GM12878 (cell line): ENCODE measurements at regions not wholly inside any gene's neighbourhood (a gene's known extent, or its start where the extent isn't known, plus 50 kb on each side); places are given as distances from the start of the nearest gene placed in this dataset.

Source experiments
- ATAC-seq: fragments of 200-7000 bp; cut with Tn5 transposase; 3 replicates; pipeline ENCODE4 v1.9.1; 2020; ENCODE audit warnings: mild to moderate bottlenecking, moderate library complexity
- BruUV-seq: library from RNA; stranded (reverse); fragments of 400-500 nt; replicated peaks from 2 replicates; lab custom pipeline; 2021; lab: Mats Ljungman, UMichigan
- CTCF ChIA-PET: fragments of 300-600 bp; sonication (Branson Sonifier 250); formaldehyde crosslinking; extraction: SDS; loops from one replicate; lab custom pipeline; 2021; ENCODE audit warnings: inconsistent platforms; lab: Yijun Ruan, JAX
- POLR2A ChIA-PET: fragments of 350-600 bp; formaldehyde crosslinking; extraction: SDS; loops from one replicate; lab custom pipeline; 2021; ENCODE audit warnings: inconsistent platforms; lab: Charles Lee
- RAD21 ChIA-PET: fragments of 300-600 bp; sonication (Branson Sonifier 250); formaldehyde crosslinking; loops from one replicate; lab custom pipeline; 2023; ENCODE audit warnings: antibody characterized with exemption; ENCODE audit not compliant: unreplicated experiment; lab: Charles Lee
- SMC1A ChIA-PET: fragments of 300-600 bp; sonication (Branson Sonifier 250); formaldehyde crosslinking; loops from one replicate; lab custom pipeline; 2023; ENCODE audit not compliant: unreplicated experiment, uncharacterized antibody; lab: Charles Lee
- DNase-seq: peaks from one replicate; pipeline ENCODE4 v3.0.0-alpha.2; 2011; ENCODE audit warnings: low read depth, low spot score
- FAIRE-seq: peaks from 3 replicates; lab custom pipeline; 2011; peaks lifted over from hg19 to GRCh38; lab: Jason Lieb, UNC
- H2AFZ ChIP-seq: 2 replicates; pipeline ENCODE4 v1.6.0; 2011; ENCODE audit warnings: low read depth, low read length, control low read depth; ENCODE audit not compliant: control insufficient read depth
- H3K27ac ChIP-seq: 2 replicates; pipeline ENCODE4 v1.5.1; 2011; ENCODE audit warnings: control low read depth; ENCODE audit not compliant: control insufficient read depth, insufficient read depth
- H3K27me3 ChIP-seq, 2 experiments: replicated peaks in 1 of 2; 2 replicates each; pipeline versions ENCODE4 v1.6.0 to v1.6.1; 2011; ENCODE audit warnings: low read length in 1 of 2; ENCODE audit not compliant: control insufficient read depth in 2 of 2, insufficient read depth in 2 of 2
- H3K36me3 ChIP-seq, 2 experiments: 2 replicates each; pipeline ENCODE4 v1.5.1; 2011; ENCODE audit warnings: low read length in 1 of 2; ENCODE audit not compliant: control insufficient read depth in 2 of 2, insufficient read depth in 2 of 2
- H3K4me1 ChIP-seq: 2 replicates; pipeline ENCODE4 v1.6.1; 2011; ENCODE audit warnings: mild to moderate bottlenecking, low read length, moderate library complexity, mixed read lengths; ENCODE audit not compliant: control insufficient read depth, insufficient read depth
- H3K4me2 ChIP-seq: 2 replicates; pipeline ENCODE4 v1.6.0; 2011; ENCODE audit warnings: control low read depth; ENCODE audit not compliant: control insufficient read depth, insufficient read depth
- H3K4me3 ChIP-seq: fragments of 200-600 bp; sonication (generic); 2 replicates; pipeline ENCODE4 v1.5.1; 2016
- H3K79me2 ChIP-seq: 2 replicates; pipeline ENCODE4 v1.6.0; 2011; ENCODE audit warnings: low read length; ENCODE audit not compliant: control insufficient read depth, insufficient read depth
- H3K9ac ChIP-seq: 2 replicates; pipeline ENCODE4 v1.8.0; 2011; ENCODE audit warnings: low read length, control low read depth, mixed read lengths; ENCODE audit not compliant: control insufficient read depth, insufficient read depth
- H3K9me3 ChIP-seq: replicated peaks from 3 replicates; pipeline ENCODE4 v1.5.1; 2011; ENCODE audit warnings: mild to moderate bottlenecking, low read length; ENCODE audit not compliant: control insufficient read depth, insufficient read depth
- H4K20me1 ChIP-seq: 2 replicates; pipeline ENCODE4 v1.6.0; 2011; ENCODE audit not compliant: control insufficient read depth, insufficient read depth
- CHD1 ChIP-seq: IDR thresholded peaks from 2 replicates; pipeline ENCODE4 v1.6.1; 2012; ENCODE audit warnings: low read depth, low read length, improper control_type of control experiment
- CHD2 ChIP-seq: IDR thresholded peaks from 2 replicates; pipeline ENCODE4 v1.6.1; 2011; ENCODE audit warnings: low read depth, low read length, improper control_type of control experiment, borderline replicate concordance
- NR2C2 ChIP-seq: IDR thresholded peaks from 2 replicates; pipeline ENCODE4 v1.6.1; 2011; ENCODE audit warnings: borderline replicate concordance, low read depth; ENCODE audit not compliant: control insufficient read depth, insufficient read length
- PRDM15 ChIP-seq: fragments of 450-650 bp; formaldehyde crosslinking; IDR thresholded peaks from 2 replicates; pipeline ENCODE4 v1.4.0; 2020; ENCODE audit warnings: mild to moderate bottlenecking, moderate library complexity
- SMC3 ChIP-seq: IDR thresholded peaks from 2 replicates; pipeline ENCODE4 v1.6.1; 2011; ENCODE audit warnings: low read length, improper control_type of control experiment, borderline replicate concordance
- ZBTB40 ChIP-seq: fragments of 450-650 bp; IDR thresholded peaks from 2 replicates; pipeline ENCODE4 v1.6.1; 2016; ENCODE audit warnings: mild to moderate bottlenecking, moderate library complexity, borderline replicate concordance
- ZNF24 ChIP-seq: fragments of 450-650 bp; IDR thresholded peaks from 2 replicates; pipeline ENCODE4 v1.6.1; 2017; ENCODE audit warnings: antibody characterized with exemption, mild to moderate bottlenecking
- ZNF622 ChIP-seq: fragments of 450-650 bp; IDR thresholded peaks from 2 replicates; pipeline ENCODE4 v1.6.1; 2017; ENCODE audit warnings: mild to moderate bottlenecking, inconsistent platforms
- WGBS: methylation state at CpG from one replicate; pipeline ENCODE4 v1.1.6; 2016; ENCODE audit warnings: low lambda C conversion rate; ENCODE audit not compliant: insufficient replicate concordance, insufficient coverage; ENCODE audit errors: missing lambda C conversion rate; 5-methylcytosine and 5-hydroxymethylcytosine counted together
- in situ Hi-C: fragments of 300-500 bp; cut with MboI; formaldehyde crosslinking; loops from 9 replicates; pipeline ENCODE4 v1.14.3; 2018; ENCODE audit warnings: mixed read lengths
- intact Hi-C: fragments of 100-400 bp; cut with micrococcal nuclease; formaldehyde crosslinking; loops from one replicate; pipeline ENCODE4 v1.14.2; 2022; ENCODE audit not compliant: unreplicated experiment

GRCh38 chr5:113778147-113778546 lies 264.7 kb downstream of the YTHDC2 start:
- H2AFZ ChIP-seq = no peak overlapping the region

More at GRCh38 chr5:113778147-113778546, 264.7 kb downstream of the YTHDC2 start:
- TF ChIP-seq CHD2 (no peak), ZNF622 (no peak), PRDM15 (no peak), ZNF24 (no peak), CHD1 (no peak), SMC3 (no peak), NR2C2 (no peak), ZBTB40 (no peak)
- ChIA-PET POLR2A (no interaction called here), SMC1A (no interaction called here), RAD21 (no interaction called here), CTCF (no interaction called here)
- no peaks in the 10 kb centered on the region for H3K36me3 ChIP-seq
- no peak overlapping the region for H3K9ac ChIP-seq
- H4K20me1 ChIP-seq = no peaks in the 10 kb centered on the region
- in situ Hi-C loops = no loop called here
- no peaks in the 10 kb centered on the region for H3K79me2 ChIP-seq
- H3K27me3 ChIP-seq = no peaks in the 10 kb centered on the region
- no TSS peak for BruUV-seq
- H3K9me3 ChIP-seq = no peaks in the 10 kb centered on the region
- WGBS = 9% methylated on average over 4 of the region's 4 CpGs
- H3K4me3 ChIP-seq = no peak overlapping the region
- intact Hi-C loops = no loop called here
- no peak for FAIRE-seq
- DNase-seq = no peak
- H3K4me2 ChIP-seq = no peak overlapping the region
- no peaks in the 10 kb centered on the region for H3K4me1 ChIP-seq
- ATAC-seq = no peak
- no peak overlapping the region for H3K27ac ChIP-seq
